Superior temporal gyrus (tissue), 1 donor: ENCODE measurements at regions not wholly inside any gene's neighbourhood (a gene's known extent, or its start where the extent isn't known, plus 50 kb on each side); places are given as distances from the start of the nearest gene placed in this dataset.
"Not testable (repeated sequence)": the region's sequence is repeated elsewhere in the genome, so short reads cannot be mapped to it uniquely, and the experiment has no call there.

Experiments used
- DNase-seq: peaks from one replicate; pipeline ENCODE4 v3.0.0-alpha.2; 2016; ENCODE audit errors: extremely low spot score

- DNase-seq: peak; percentile 24
Observed at GRCh38 chr2:236769981-236770671, 200.5 kb downstream of the ACKR3 start.

DNA sequence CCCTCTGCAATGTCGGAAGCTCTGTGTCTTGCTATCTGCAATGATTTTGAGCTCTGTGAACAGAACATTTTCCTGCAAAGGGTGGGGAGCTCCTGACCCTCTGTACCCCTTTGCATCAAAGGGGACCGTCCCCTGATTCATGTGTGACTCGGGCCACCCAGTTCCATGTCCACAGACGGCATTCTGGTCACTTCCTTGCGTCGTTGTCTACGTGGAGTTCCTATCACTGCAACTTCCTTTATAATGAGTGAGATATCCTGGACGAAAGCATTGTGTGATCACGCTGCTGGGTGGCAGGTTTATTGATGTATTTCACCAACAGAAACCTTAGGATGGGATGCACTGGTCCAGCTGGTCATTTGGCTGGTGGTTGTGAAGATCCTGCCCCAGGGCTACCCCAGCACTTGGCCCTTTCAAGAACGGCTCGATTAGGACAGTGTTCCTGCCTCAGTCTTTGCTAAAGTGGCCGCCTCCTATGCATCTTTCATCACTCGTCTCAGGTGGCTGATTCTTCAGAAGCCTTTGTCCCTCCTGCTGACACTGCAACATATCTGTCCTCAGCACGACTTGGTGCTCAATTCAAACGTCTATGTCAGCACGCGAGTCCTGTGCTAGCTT lies 202.7 kb downstream of the ACKR3 start:
- DNase-seq: no peak

- DNase-seq: no peak
Observed at GRCh38 chr2:236773206-236773605, 203.6 kb downstream of the ACKR3 start.

DNA sequence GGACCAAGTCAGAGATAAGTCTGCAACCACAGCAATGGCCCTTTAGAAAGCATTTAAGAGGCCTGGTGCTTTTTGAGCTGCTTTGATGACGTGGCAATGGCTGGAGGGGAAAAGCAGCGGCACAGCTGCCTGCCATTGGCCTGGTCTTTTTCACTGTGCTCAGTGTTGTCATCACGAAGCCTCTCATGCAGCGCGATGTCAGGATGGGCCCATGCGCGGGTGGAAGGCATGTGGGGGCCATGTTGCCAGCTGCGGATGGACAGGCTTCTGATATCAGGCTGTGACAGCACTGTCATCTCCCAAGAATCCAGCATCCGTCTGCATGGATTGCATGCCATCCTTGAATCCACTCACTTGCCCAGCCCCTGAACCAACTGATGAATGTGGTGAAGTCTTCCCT lies 204.5 kb downstream of the ACKR3 start:
- DNase-seq: no peak

DNA sequence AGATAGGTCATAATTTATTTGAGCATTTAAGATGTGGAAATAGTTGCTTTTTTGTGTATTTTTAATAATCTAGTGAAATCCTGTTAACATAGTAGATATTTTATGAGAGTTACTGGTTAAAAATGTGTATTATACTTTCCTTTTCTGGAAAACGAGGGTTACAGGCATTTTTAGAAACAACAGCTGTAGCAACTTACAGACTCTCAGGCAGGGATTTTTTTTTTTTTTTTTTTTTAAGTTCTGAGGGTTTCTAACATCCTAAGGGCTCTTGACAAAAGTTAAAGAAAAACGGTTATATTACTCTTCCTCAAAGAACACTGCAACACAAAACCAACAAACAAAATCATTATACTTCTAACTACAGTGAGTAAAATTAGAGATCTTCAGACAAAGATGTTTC lies 205.9 kb downstream of the ACKR3 start:
- no peak for DNase-seq

GRCh38 chr2:236776206-236776605 lies 206.6 kb downstream of the ACKR3 start:
- no peak for DNase-seq

DNA sequence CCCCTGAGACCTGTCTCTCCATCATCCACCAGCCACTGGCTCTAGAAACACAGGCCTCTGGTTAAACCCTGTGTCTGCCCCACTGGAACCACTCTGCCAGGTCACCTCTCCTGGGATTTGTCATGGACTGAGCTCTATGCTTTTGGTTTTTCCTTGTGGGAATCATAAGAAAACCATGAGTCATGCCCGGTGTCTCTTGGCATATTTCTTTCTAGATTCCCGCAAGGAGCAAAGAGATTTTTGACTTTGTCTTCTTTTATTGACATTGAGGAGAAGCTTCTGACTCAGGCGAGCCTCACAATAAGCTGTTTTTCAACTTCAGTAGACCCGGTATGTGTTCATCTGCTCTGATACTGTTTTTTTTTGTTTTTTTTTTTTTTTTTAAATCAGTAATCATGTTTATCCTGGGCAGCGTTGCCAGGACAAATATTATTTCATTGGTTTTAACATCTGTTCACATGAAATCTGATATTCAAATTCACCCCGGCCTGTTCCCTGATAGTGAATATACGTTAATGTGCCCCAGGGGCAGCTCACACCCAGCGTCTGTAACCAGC lies 207.1 kb downstream of the ACKR3 start:
- DNase-seq: no peak

DNA sequence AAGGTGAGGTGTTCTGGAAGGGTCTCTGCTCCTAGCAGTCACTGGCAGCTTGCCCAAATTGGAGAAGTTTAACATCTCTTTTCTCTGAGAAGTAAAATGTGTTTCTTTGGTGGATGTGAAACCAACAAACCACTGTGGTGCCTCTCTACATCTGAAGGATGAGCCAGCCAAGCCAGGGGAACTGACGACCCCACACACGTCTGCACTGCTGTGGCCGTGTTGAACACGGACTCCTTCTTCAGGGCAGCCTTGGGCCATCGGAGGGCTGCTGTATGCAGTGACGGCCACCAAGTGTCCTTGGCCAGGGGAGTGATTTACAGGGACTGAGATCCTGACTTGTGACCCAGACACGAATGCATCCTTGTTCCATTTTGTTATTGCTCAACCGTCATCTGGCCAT lies 207.8 kb downstream of the ACKR3 start:
- no peak for DNase-seq

DNA sequence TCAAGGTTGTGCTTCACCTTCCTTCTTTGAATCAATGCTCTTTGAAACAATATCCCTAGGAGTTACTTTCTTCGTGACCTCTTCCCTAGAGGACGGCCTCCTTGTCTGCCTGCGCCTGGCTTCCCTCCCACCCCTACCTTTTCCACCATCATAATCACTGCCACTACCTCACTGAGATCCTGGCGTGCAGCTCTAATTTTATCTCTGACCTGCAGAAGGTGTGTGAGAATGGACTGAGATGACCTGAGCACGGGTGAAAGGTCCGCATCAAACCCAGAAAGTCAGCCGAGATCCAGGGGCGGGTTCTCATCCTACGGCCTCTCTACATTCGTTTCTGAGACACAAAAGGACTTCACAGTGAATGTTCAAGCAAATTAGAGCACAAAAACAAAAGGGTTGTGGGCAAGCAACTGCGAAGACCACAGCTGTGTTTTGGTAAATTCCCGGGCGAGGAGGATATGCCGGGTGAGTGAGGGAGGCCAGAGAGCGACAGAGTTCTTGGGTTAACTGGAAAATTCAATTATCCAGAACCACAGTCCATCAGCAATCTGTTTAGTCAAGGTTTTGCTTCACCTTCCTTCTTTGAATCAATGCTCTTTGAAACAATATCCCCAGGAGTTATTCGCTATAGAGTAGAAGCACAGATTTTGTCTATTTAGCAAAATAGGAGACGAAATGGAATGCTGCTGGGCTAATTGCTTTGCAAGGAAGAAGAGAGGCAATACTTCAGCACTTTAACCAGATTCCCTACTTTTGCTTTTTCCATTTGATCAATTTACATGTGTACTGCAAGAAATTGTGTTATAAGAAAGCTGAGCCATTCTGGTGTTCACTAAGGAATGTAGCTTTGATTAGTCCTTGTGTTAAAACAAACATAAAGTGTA lies 212.6 kb downstream of the ACKR3 start:
- DNase-seq: no peak

DNA sequence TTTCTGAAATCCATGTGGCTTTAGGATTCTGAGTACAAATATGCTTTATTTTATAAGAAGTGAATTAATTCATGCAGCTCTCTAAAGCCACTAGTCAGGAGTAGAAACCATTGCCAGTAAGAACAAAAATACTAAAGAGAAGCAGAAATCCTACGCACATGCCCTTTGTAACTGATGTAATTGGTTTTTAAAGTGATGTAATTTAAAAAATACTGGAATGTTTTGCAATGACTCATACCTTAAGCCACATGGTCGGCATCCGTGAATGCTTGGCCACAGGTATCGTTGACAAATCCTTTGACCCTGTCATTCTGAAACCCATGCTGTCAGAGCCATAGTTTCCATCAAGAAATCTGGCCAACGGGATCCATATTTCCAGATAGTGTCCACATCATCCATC lies 213.3 kb downstream of the ACKR3 start:
- DNase-seq: no peak

GRCh38 chr2:236783417-236784020 lies 213.9 kb downstream of the ACKR3 start:
- DNase-seq: no peak

DNA sequence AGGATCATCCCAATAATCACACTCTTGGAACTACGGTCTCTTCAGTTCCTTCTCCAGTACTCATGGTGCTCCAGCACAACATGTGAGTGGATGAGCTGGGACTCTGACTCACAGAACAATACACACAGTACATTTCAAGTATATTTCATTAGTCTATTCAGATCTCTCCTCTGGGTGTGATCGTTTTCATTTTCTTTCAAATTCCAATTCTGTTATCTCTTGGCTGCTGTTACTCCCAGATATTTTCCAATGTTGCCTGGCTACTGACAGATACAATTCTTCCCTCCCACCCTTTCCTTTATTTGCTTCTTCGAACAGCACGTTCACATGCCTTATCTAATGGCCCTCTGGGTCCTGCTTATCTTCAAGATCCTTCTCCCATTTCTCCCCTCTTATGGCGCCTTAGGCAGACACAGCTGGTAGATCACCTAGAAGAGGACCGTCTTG lies 216.0 kb downstream of the ACKR3 start:
- DNase-seq: no peak

GRCh38 chr2:236786751-236787150 lies 217.1 kb downstream of the ACKR3 start:
- no peak for DNase-seq

GRCh38 chr2:236787376-236787775 lies 217.8 kb downstream of the ACKR3 start:
- not testable (repeated sequence) for DNase-seq

DNA sequence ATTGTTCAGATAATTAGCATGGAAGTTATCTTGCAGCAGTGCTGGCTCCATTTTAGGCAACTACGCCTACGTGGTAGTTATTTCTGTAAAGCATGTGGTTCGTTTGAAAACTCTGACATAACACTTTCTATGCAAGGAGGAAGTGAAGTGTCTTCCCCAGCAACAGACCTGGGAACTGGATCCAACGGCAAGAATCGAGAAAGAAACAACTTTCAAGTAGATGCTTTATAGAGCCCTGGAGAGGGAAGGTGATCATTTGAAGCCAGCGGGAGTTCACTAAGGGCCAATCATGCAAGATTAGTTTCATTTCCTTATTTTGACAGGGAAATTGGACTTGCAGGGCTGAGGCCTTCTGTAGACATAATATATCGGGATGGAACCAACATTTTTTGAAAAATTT lies 218.3 kb downstream of the ACKR3 start:
- peak; percentile 80 for DNase-seq

DNA sequence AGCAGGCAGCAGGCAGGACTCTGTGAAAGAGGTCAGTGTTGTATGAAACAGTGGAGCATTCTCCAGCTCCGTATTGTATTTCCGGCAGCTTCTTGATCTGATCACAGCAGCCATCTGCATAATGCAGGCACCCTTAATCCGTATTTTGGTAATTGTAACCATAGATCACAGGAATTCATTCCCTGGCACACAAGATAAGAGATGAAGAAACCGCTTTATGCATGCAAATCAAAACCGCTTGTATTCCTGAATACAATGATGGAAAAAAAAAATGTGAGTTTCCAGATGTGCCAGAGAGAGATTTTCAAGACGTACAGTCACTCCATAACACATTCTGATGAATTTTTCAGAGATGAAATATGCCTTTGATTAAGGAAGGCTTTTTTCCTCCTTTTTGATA lies 221.3 kb downstream of the ACKR3 start:
- no peak for DNase-seq

- no peak for DNase-seq
Observed at GRCh38 chr2:236793023-236794011, 223.7 kb downstream of the ACKR3 start.

DNA sequence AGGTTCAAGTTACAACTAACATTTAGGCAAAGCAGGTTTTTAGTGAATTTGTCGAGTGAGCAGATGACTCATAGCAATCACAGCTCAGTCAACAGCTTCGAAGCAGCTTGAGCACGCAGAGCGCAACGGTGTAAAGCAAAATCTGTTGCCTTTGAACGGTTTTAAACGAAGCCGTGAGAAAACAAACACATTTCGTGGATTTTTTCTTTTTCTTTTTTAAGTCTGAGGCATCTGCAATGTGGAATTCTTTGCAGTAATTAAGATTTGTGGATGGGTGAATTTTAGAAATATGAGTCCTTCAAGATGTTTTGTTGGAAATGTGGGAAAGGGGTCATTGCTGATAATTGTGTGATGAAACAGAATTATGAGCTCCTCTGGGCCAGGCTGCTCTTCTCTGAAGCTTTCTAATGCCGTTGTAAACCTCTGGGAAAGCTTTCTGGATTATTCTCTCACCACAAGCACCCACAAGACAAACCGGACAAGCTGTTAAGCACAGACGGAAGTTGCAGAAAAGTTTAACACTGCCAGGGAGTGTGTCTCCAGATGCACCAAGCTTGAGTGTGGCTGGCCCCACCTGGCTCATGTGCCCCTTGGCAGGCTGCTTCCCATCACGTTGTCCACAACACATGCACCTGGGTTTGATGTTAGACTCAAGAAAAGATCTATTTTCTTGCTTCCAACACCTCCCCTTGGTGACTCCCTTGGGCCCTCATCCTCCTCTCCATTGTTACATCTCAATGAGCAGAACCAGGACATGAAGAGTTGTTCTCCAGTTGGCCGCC lies 224.7 kb downstream of the ACKR3 start:
- peak; percentile 53 for DNase-seq

GRCh38 chr2:236795169-236795860 lies 225.7 kb downstream of the ACKR3 start:
- DNase-seq: no peak
